Keratinocyte (primary cell): ENCODE measurements at regions not wholly inside any gene's neighbourhood (a gene's known extent, or its start where the extent isn't known, plus 50 kb on each side); places are given as distances from the start of the nearest gene placed in this dataset.

Source experiments
- DNase-seq: peaks from one replicate; pipeline ENCODE4 v3.0.0-alpha.2; 2011; ENCODE audit warnings: low read depth, missing footprints, low spot score
- FAIRE-seq: peaks from 2 replicates; lab custom pipeline; 2011; peaks lifted over from hg19 to GRCh38; lab: Jason Lieb, UNC
- H2AFZ ChIP-seq: 2 replicates; pipeline ENCODE4 v1.6.0; 2012; ENCODE audit warnings: low read length, control low read depth, inconsistent platforms; ENCODE audit not compliant: control insufficient read depth
- H3K27ac ChIP-seq: 2 replicates; pipeline ENCODE4 v1.5.1; 2011; ENCODE audit warnings: low read length; ENCODE audit not compliant: control insufficient read depth, insufficient read depth
- H3K27me3 ChIP-seq: 3 replicates; pipeline ENCODE4 v1.6.0; 2011; ENCODE audit warnings: low read length; ENCODE audit not compliant: control insufficient read depth, insufficient read depth; ENCODE audit errors: extremely low read depth
- H3K36me3 ChIP-seq, 2 experiments: 2 replicates in 1 of 2; 3 replicates in 1 of 2; pipeline ENCODE4 v1.5.1; 2011; ENCODE audit warnings: low read length in 2 of 2, mild to moderate bottlenecking in 1 of 2; ENCODE audit not compliant: control insufficient read depth in 2 of 2, insufficient read depth in 2 of 2; ENCODE audit errors: extremely low read depth in 1 of 2
- H3K4me1 ChIP-seq: 3 replicates; pipeline ENCODE4 v1.5.1; 2011; ENCODE audit warnings: low read length; ENCODE audit not compliant: control insufficient read depth, insufficient read depth; ENCODE audit errors: extremely low read depth
- H3K4me2 ChIP-seq: 3 replicates; pipeline ENCODE4 v1.6.0; 2011; ENCODE audit warnings: low read depth, low read length; ENCODE audit not compliant: control insufficient read depth, insufficient read depth; ENCODE audit errors: extremely low read depth
- H3K4me3 ChIP-seq, 3 experiments: fragments of 200-600 bp in 1 of 3; sonication (generic) in 1 of 3; 2 replicates in 2 of 3; 3 replicates in 1 of 3; pipeline ENCODE4 v1.5.1; 2011 to 2016; ENCODE audit warnings: low read length in 3 of 3, mild to moderate bottlenecking in 3 of 3, control low read depth in 2 of 3, inconsistent platforms in 1 of 3, low read depth in 1 of 3, mixed read lengths in 1 of 3, mixed run types in 1 of 3, moderate library complexity in 1 of 3; ENCODE audit not compliant: control insufficient read depth in 2 of 3, insufficient read depth in 2 of 3; ENCODE audit errors: extremely low read depth in 1 of 3
- H3K79me2 ChIP-seq: 2 replicates; pipeline ENCODE4 v1.6.0; 2012; ENCODE audit warnings: low read length; ENCODE audit not compliant: control insufficient read depth, insufficient read depth
- H3K9ac ChIP-seq: 3 replicates; pipeline ENCODE4 v1.6.0; 2011; ENCODE audit warnings: low read length; ENCODE audit not compliant: control insufficient read depth, insufficient read depth; ENCODE audit errors: extremely low read depth
- H3K9me1 ChIP-seq: 3 replicates; pipeline ENCODE4 v1.6.0; 2011; ENCODE audit warnings: low read length; ENCODE audit not compliant: control insufficient read depth, insufficient read depth; ENCODE audit errors: extremely low read depth
- H3K9me3 ChIP-seq: 2 replicates; pipeline ENCODE4 v1.5.1; 2012; ENCODE audit warnings: low read depth, low read length; ENCODE audit not compliant: control insufficient read depth
- H4K20me1 ChIP-seq: 3 replicates; pipeline ENCODE4 v1.6.0; 2011; ENCODE audit warnings: low read length; ENCODE audit not compliant: control insufficient read depth, insufficient read depth; ENCODE audit errors: extremely low read depth
- EZH2 ChIP-seq: IDR thresholded peaks from one replicate; pipeline ENCODE4 v1.6.1; 2012; ENCODE audit warnings: inconsistent platforms, mild to moderate bottlenecking, low read length, moderate library complexity
- dilution Hi-C: fragments of 300-500 bp; cut with MboI; formaldehyde crosslinking; loops from one replicate; pipeline ENCODE4 v1.7.0; 2020; ENCODE audit warnings: low sequenced_read_pairs; ENCODE audit not compliant: extremely low pct_ligation_motif_present
- TF ChIP-seq, protein P1 (sequence below), 3 experiments: IDR thresholded peaks in 1 of 3; conservative IDR thresholded peaks in 1 of 3; optimal IDR thresholded peaks in 1 of 3; 2 replicates in 2 of 3; 3 replicates in 1 of 3; pipeline versions ENCODE3 to v1.5.1; 2011; ENCODE audit warnings: low read length in 3 of 3, mild to moderate bottlenecking in 3 of 3, moderate library complexity in 2 of 3, control low read depth in 1 of 3, inconsistent platforms in 1 of 3; ENCODE audit not compliant: insufficient read depth in 2 of 3; ENCODE audit errors: extremely low read depth in 1 of 3

GRCh38 chr14:24735984-24736630, 102.1 kb upstream of the GZMB start:
- Histone ChIP-seq H3K9me3 (no peaks in the 10 kb centered on the region), H4K20me1 (no peaks in the 10 kb centered on the region), H3K27me3 (no peaks in the 10 kb centered on the region), H3K9me1 (no peaks in the 10 kb centered on the region), H3K4me2 (no peak overlapping the region), H3K36me3 (no peaks in the 10 kb centered on the region), H3K9ac (no peak overlapping the region), H2AFZ (no peak overlapping the region), H3K27ac (no peak overlapping the region), H3K4me3 (no peak overlapping the region), H3K4me1 (no peaks in the 10 kb centered on the region), H3K79me2 (no peaks in the 10 kb centered on the region)
- dilution Hi-C loops: no loop called here
- DNase-seq (no peak), FAIRE-seq (no peak)
- TF ChIP-seq, protein P1, sequence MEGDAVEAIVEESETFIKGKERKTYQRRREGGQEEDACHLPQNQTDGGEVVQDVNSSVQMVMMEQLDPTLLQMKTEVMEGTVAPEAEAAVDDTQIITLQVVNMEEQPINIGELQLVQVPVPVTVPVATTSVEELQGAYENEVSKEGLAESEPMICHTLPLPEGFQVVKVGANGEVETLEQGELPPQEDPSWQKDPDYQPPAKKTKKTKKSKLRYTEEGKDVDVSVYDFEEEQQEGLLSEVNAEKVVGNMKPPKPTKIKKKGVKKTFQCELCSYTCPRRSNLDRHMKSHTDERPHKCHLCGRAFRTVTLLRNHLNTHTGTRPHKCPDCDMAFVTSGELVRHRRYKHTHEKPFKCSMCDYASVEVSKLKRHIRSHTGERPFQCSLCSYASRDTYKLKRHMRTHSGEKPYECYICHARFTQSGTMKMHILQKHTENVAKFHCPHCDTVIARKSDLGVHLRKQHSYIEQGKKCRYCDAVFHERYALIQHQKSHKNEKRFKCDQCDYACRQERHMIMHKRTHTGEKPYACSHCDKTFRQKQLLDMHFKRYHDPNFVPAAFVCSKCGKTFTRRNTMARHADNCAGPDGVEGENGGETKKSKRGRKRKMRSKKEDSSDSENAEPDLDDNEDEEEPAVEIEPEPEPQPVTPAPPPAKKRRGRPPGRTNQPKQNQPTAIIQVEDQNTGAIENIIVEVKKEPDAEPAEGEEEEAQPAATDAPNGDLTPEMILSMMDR (optimal IDR thresholded peaks at IDR 0.05 in 1 of 3, IDR thresholded peaks at IDR 0.05 in 1 of 3, conservative IDR thresholded peaks at IDR 0.05 in 1 of 3; ENCODE audit: extremely low read depth in 1 of 3, insufficient read depth in 2 of 3, low read length in 3 of 3): no peak
- TF ChIP-seq EZH2: no peak

DNA sequence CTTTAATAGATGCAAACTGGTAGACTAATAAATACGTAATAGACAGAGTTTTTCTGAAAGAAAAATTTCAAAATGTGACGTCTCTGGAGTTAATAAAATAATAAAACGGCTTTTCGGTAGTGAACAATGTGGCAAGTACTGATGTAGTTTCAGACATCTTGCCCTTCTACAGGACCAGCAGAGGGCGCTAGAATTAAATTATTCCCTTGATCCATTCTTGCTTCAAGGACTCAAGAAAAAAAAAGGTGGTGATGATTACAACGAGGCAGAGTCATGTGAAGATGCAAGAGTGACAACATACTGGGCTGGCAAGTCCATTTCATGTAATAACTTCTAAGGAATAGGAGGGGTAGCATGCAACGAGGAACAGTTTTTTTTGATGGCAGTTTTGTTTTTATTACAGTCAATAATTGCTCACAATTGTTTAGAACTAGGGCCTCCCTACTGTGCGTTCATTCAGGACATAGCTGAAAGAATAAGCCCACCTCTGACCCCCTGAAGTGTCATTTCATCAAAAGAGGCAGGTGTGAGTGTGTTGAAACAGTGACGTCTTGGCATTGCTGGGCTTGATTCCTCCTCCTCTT, 101.0 kb upstream of the GZMB start:
- dilution Hi-C loops: no loop called here
- DNase-seq (peak; percentile 35), FAIRE-seq (no peak)

More for the DNA sequence above, 101.0 kb upstream of the GZMB start:
- Histone ChIP-seq H3K9me3 (no peaks in the 10 kb centered on the region), H3K9ac (no peak overlapping the region), H4K20me1 (no peaks in the 10 kb centered on the region), H3K27ac (no peak overlapping the region), H3K27me3 (no peaks in the 10 kb centered on the region), H3K9me1 (no peaks in the 10 kb centered on the region), H3K36me3 (no peaks in the 10 kb centered on the region), H3K4me2 (no peak overlapping the region), H2AFZ (no peak overlapping the region), H3K4me3 (no peak overlapping the region), H3K79me2 (no peaks in the 10 kb centered on the region), H3K4me1 (no peaks in the 10 kb centered on the region)
- TF ChIP-seq EZH2: no peak
- TF ChIP-seq, protein P1 (optimal IDR thresholded peaks at IDR 0.05 in 1 of 3, IDR thresholded peaks at IDR 0.05 in 1 of 3, conservative IDR thresholded peaks at IDR 0.05 in 1 of 3; ENCODE audit: extremely low read depth in 1 of 3, insufficient read depth in 2 of 3, low read length in 3 of 3): peak; percentile 41 to 64 (median 63)
